ENCODE measurements at regions not wholly inside any gene's neighbourhood (a gene's known extent, or its start where the extent isn't known, plus 50 kb on each side); places are given as distances from the start of the nearest gene placed in this dataset.

- TF ChIP-seq CTCF (IDR thresholded peaks at IDR 0.05; ENCODE audit: low read length), result peak; percentile 88
- TF ChIP-seq EZH2phosphoT487 (IDR thresholded peaks at IDR 0.05; ENCODE audit: low read length), result no peak
These were observed 157.1 kb downstream of the RGS9 start for GRCh38 chr17:65294181-65294719.
